Cardiac fibroblast (primary cell): ENCODE measurements at regions not wholly inside any gene's neighbourhood (a gene's known extent, or its start where the extent isn't known, plus 50 kb on each side); places are given as distances from the start of the nearest gene placed in this dataset.

ENCODE experiments used
- DNase-seq, 2 donors: peaks; one replicate each; pipeline versions ENCODE4 v3.0.0 to v3.0.0-alpha.2; 2010; ENCODE audit warnings: low read depth in 2 of 2
- H3K4me3 ChIP-seq, 2 donors: replicated peaks in 1 of 2; 1 replicate in 1 of 2; 2 replicates in 1 of 2; pipeline ENCODE4 v1.5.1; 2011; ENCODE audit warnings: low read depth in 2 of 2, low read length in 2 of 2, mild to moderate bottlenecking in 2 of 2, moderate library complexity in 1 of 2
- TF ChIP-seq, protein P1 (sequence below): IDR thresholded peaks from one replicate; pipeline ENCODE4 v1.5.1; 2011; ENCODE audit warnings: low read depth, mild to moderate bottlenecking, low read length, inconsistent platforms

DNA sequence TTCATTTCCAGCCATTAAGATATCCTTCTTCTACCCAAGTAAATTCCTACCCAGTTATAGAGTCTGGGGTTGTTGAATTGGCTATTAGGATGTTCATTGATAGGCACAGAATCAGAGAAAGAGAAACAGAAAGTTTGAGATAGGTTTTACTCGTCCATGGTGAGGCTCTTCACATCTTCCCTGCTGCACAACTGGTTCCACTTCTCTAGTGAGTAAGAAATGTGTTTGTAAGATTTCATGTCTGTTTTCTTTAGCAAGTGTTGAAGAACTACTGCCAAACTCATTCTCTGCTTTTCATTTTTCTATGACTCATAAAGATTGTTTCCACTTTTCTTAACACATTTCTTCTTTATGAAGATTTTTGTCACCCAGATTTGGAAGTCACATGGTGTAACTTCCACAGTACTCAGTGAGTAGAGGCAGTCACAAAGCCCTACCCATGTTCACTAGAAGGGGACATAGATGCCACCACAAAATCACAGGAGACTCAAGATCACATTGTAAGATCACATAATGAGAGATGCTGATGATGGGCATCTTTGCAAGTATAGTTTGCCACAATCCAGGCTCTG lies 152.3 kb downstream of the SNX7 start:
- TF ChIP-seq, protein P1, sequence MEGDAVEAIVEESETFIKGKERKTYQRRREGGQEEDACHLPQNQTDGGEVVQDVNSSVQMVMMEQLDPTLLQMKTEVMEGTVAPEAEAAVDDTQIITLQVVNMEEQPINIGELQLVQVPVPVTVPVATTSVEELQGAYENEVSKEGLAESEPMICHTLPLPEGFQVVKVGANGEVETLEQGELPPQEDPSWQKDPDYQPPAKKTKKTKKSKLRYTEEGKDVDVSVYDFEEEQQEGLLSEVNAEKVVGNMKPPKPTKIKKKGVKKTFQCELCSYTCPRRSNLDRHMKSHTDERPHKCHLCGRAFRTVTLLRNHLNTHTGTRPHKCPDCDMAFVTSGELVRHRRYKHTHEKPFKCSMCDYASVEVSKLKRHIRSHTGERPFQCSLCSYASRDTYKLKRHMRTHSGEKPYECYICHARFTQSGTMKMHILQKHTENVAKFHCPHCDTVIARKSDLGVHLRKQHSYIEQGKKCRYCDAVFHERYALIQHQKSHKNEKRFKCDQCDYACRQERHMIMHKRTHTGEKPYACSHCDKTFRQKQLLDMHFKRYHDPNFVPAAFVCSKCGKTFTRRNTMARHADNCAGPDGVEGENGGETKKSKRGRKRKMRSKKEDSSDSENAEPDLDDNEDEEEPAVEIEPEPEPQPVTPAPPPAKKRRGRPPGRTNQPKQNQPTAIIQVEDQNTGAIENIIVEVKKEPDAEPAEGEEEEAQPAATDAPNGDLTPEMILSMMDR: no peak
- no peak overlapping the region for H3K4me3 ChIP-seq
- no peak for DNase-seq

- TF ChIP-seq, protein P1: no peak
- no peak for DNase-seq
- H3K4me3 ChIP-seq: no peak overlapping the region
Observed at GRCh38 chr1:98817821-98818220, 156.3 kb downstream of the SNX7 start.

- DNase-seq: no peak
- TF ChIP-seq, protein P1: no peak
- H3K4me3 ChIP-seq: no peak overlapping the region
Observed at GRCh38 chr1:98821379-98821778, 159.9 kb downstream of the SNX7 start.

DNA sequence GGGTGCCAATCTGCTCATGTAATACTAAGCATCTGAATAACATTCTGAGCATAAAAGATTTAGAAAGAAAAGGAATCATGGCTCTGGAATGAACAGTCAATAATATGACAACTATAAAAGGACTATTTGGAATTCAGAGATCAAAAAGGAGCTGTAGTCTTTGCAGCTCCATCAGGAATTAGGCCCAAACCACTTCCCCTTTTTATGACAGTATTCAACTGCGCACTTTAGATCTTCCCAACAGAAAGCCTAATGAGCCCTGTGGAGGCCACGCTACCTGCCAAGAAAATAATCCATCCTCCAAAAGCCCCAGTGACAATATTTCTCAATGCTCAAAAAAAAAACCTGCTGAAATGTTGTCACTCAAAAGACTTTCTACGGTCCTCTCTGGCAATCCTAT lies 163.2 kb downstream of the SNX7 start:
- DNase-seq: no peak
- TF ChIP-seq, protein P1: no peak
- no peak overlapping the region for H3K4me3 ChIP-seq

DNA sequence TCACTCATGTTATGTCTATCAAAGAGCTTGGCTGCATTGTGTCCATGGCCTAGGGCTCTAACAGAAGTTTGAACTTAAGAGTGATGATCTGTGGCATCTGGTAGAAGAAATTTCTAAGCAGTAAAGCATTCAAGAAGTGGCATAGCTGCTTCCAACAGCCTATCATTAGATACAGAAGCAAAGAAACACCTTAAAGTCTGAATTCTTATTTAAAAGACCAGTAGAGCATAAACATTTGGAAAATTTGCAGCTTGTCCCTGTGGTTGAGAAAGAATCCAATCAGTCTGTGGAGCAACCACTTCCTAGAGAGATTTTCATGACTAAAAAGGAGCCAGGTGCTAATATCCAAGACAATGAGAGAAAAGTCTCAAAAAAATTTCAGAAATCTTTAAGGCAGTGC lies 165.5 kb downstream of the SNX7 start:
- TF ChIP-seq, protein P1: no peak
- no peak for DNase-seq

GRCh38 chr1:98839840-98840239 lies 164.8 kb downstream of the PLPPR5 start:
- H3K4me3 ChIP-seq: no peak overlapping the region
- TF ChIP-seq, protein P1: no peak
- DNase-seq: peak in 1 of 2 donors; percentile 27

More for the DNA sequence above, 165.5 kb downstream of the SNX7 start:
- no peak overlapping the region for H3K4me3 ChIP-seq
